Smooth muscle cell (in vitro differentiated cells): ENCODE measurements at regions not wholly inside any gene's neighbourhood (a gene's known extent, or its start where the extent isn't known, plus 50 kb on each side); places are given as distances from the start of the nearest gene placed in this dataset.
"Not testable (repeated sequence)": the region's sequence is repeated elsewhere in the genome, so short reads cannot be mapped to it uniquely, and the experiment has no call there.

Experiments
- DNase-seq: peaks from one replicate; lab custom pipeline; 2025; ENCODE audit not compliant: unreplicated experiment; lab: John Stamatoyannopoulos, UW
- H2AFZ ChIP-seq: fragments of 200-600 bp; sonication (generic); 2 replicates; pipeline ENCODE4 v1.6.0; 2016; ENCODE audit warnings: antibody characterized with exemption, low read depth, mild to moderate bottlenecking
- H3F3A ChIP-seq: fragments of 200-600 bp; sonication (generic); 2 replicates; pipeline ENCODE4 v1.6.0; 2017; ENCODE audit warnings: antibody characterized with exemption, low read depth
- H3K27ac ChIP-seq: fragments of 200-600 bp; sonication (generic); 2 replicates; pipeline ENCODE4 v1.5.1; 2016; ENCODE audit warnings: low read depth, mild to moderate bottlenecking
- H3K27me3 ChIP-seq: fragments of 200-600 bp; sonication (generic); 2 replicates; pipeline ENCODE4 v1.6.1; 2016; ENCODE audit warnings: low read depth, mild to moderate bottlenecking
- H3K36me3 ChIP-seq: fragments of 200-600 bp; sonication (generic); 2 replicates; pipeline ENCODE4 v1.5.1; 2016; ENCODE audit warnings: low read depth
- H3K4me1 ChIP-seq: fragments of 200-600 bp; sonication (generic); 2 replicates; pipeline ENCODE4 v1.5.1; 2016; ENCODE audit warnings: low read depth
- H3K4me2 ChIP-seq: fragments of 200-600 bp; sonication (generic); 2 replicates; pipeline ENCODE4 v1.6.0; 2016; ENCODE audit warnings: mild to moderate bottlenecking
- H3K4me3 ChIP-seq: fragments of 200-600 bp; sonication (generic); 2 replicates; pipeline ENCODE4 v1.5.1; 2016; ENCODE audit warnings: mild to moderate bottlenecking
- H3K79me2 ChIP-seq: fragments of 200-600 bp; sonication (generic); 2 replicates; pipeline ENCODE4 v1.6.0; 2016; ENCODE audit warnings: low read depth, mild to moderate bottlenecking
- H3K9ac ChIP-seq: fragments of 200-600 bp; sonication (generic); 2 replicates; pipeline ENCODE4 v1.6.0; 2016; ENCODE audit warnings: low read depth
- H3K9me3 ChIP-seq: fragments of 200-600 bp; sonication (generic); replicated peaks from 2 replicates; pipeline ENCODE4 v1.5.1; 2016; ENCODE audit warnings: low read depth
- H4K20me1 ChIP-seq: fragments of 200-600 bp; sonication (generic); 2 replicates; pipeline ENCODE4 v1.6.0; 2016; ENCODE audit warnings: low read depth
- CTCF ChIP-seq: fragments of 200-600 bp; sonication (generic); IDR thresholded peaks from 2 replicates; pipeline ENCODE4 v1.5.1; 2017; ENCODE audit warnings: borderline replicate concordance, mild to moderate bottlenecking, antibody characterized with exemption; ENCODE audit not compliant: insufficient read depth, poor library complexity, severe bottlenecking
- WGBS: methylation state at CpG from one replicate; pipeline ENCODE4 v1.1.7; 2016; ENCODE audit warnings: low lambda C conversion rate; 5-methylcytosine and 5-hydroxymethylcytosine counted together

GRCh38 chrX:73930300-73930699, 77.8 kb upstream of the XIST start:
- no peaks in the 10 kb centered on the region for H3K36me3 ChIP-seq
- H3K79me2 ChIP-seq: no peaks in the 10 kb centered on the region
- no peak for DNase-seq
- H3F3A ChIP-seq: no peaks in the 10 kb centered on the region
- no peaks in the 10 kb centered on the region for H3K4me1 ChIP-seq
- TF ChIP-seq CTCF: no peak
- 71% methylated on average over 1 of the region's 1 CpG for WGBS
- H3K4me2 ChIP-seq: no peak overlapping the region
- H3K9ac ChIP-seq: no peak overlapping the region
- no peak overlapping the region for H3K4me3 ChIP-seq
- no peak overlapping the region for H3K27ac ChIP-seq
- H4K20me1 ChIP-seq: no peaks in the 10 kb centered on the region
- H3K9me3 ChIP-seq: no peaks in the 10 kb centered on the region
- H3K27me3 ChIP-seq: no peaks in the 10 kb centered on the region
- H2AFZ ChIP-seq: no peak overlapping the region

GRCh38 chrX:73922856-73923455, 70.4 kb upstream of the XIST start:
- WGBS: 91% methylated on average over 2 of the region's 2 CpGs
- H4K20me1 ChIP-seq: no peaks in the 10 kb centered on the region
- TF ChIP-seq CTCF: no peak
- H3K4me1 ChIP-seq: peaks cover 12% of the 10 kb centered on the region
- no peak overlapping the region for H3K4me3 ChIP-seq
- no peaks in the 10 kb centered on the region for H3K79me2 ChIP-seq
- DNase-seq: no peak
- H3K27ac ChIP-seq: no peak overlapping the region
- H3F3A ChIP-seq: no peaks in the 10 kb centered on the region
- H3K9me3 ChIP-seq: no peaks in the 10 kb centered on the region
- H2AFZ ChIP-seq: no peak overlapping the region
- no peaks in the 10 kb centered on the region for H3K36me3 ChIP-seq
- no peak overlapping the region for H3K4me2 ChIP-seq
- no peak overlapping the region for H3K9ac ChIP-seq
- no peaks in the 10 kb centered on the region for H3K27me3 ChIP-seq

GRCh38 chrX:73916931-73917667, 64.6 kb upstream of the XIST start:
- Histone ChIP-seq H3K36me3 (no peaks in the 10 kb centered on the region), H3F3A (peaks cover 20% of the 10 kb centered on the region), H3K4me2 (peak overlapping the region; percentile 77), H4K20me1 (no peaks in the 10 kb centered on the region), H3K27me3 (no peaks in the 10 kb centered on the region), H3K9me3 (no peaks in the 10 kb centered on the region), H3K4me3 (no peak overlapping the region), H3K27ac (peak overlapping the region; percentile 97), H3K79me2 (no peaks in the 10 kb centered on the region), H2AFZ (peak overlapping the region; percentile 91), H3K9ac (peak overlapping the region; percentile 77), H3K4me1 (peaks cover 38% of the 10 kb centered on the region)
- no peak for DNase-seq
- 80% methylated on average over 2 of the region's 2 CpGs for WGBS
- no peak for TF ChIP-seq CTCF

GRCh38 chrX:73916489-73916888, 64.0 kb upstream of the XIST start:
- no peaks in the 10 kb centered on the region for H4K20me1 ChIP-seq
- H3F3A ChIP-seq: peaks cover 20% of the 10 kb centered on the region
- H3K9me3 ChIP-seq: no peaks in the 10 kb centered on the region
- H3K27me3 ChIP-seq: no peaks in the 10 kb centered on the region
- no peaks in the 10 kb centered on the region for H3K79me2 ChIP-seq
- DNase-seq: no peak
- peaks cover 38% of the 10 kb centered on the region for H3K4me1 ChIP-seq
- H3K9ac ChIP-seq: peak overlapping the region; percentile 65
- peak overlapping the region; percentile 97 for H3K27ac ChIP-seq
- H3K36me3 ChIP-seq: no peaks in the 10 kb centered on the region
- H2AFZ ChIP-seq: peak overlapping the region; percentile 91
- peak overlapping the region; percentile 77 for H3K4me2 ChIP-seq
- TF ChIP-seq CTCF: no peak
- no peak overlapping the region for H3K4me3 ChIP-seq

- H3K4me3 ChIP-seq, H3K79me2 ChIP-seq, H2AFZ ChIP-seq, DNase-seq, H3K27me3 ChIP-seq, H3K9ac ChIP-seq, H3K36me3 ChIP-seq, H3K9me3 ChIP-seq, H3K4me2 ChIP-seq, H4K20me1 ChIP-seq: not testable (repeated sequence)
- peaks cover 20% of the 10 kb centered on the region for H3F3A ChIP-seq
- peak overlapping the region; percentile 3 for H3K27ac ChIP-seq
- peaks cover 38% of the 10 kb centered on the region for H3K4me1 ChIP-seq
These were observed 62.3 kb upstream of the XIST start for GRCh38 chrX:73914792-73915191.
